ENCODE measurements at regions not wholly inside any gene's neighbourhood (a gene's known extent, or its start where the extent isn't known, plus 50 kb on each side); places are given as distances from the start of the nearest gene placed in this dataset.

DNA sequence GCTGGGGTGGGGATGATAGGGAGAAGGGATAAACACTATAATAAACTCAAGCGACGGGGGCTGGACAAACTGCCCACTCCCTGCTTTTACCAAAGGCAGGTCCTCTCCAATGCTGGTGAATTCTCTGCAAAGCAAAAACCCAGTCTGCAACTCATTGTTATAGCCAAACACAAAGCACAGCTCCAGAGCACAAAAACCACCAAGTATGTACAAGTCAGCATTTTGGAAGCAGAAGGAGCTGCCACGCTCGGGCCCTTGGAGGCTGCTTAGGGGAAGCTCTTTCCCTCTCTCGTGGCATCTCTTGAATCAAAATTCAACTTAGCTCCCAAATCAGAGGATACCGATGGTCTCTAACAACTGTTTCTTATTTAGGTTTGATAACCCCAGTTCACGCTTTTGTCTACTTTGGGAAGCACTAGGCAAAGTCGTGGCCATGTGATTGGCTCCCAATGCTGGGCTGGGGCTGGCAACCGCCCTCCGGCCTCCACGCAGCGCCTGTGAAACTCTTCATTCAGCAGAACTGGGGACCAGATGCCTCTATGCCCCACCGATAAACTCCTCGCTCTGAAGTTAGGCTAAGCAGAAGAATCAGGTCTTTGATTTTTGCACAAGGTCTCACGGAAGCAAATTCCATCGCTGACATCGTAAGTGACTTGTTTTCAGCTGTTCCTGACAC lies 158.5 kb upstream of the FOXN3 start:
- intact Hi-C loops (cut with DNase I), result no loop called here
- 62% methylated on average over 17 of the region's 17 CpGs for WGBS
- Histone ChIP-seq H3K9me3 (no peaks in the 10 kb centered on the region), H3K27ac (replicated peaks in 1 of 4) (peak overlapping the region; percentile 22 to 70 (median 52)), H3K4me3 (peak overlapping the region in 3 of 4 donors; percentile 2 to 27 (median 23)), H3K4me1 (peaks cover 31 to 71% (median 60%) of the 10 kb centered on the region in 4 donors), H3K27me3 (no peaks in the 10 kb centered on the region), H3K36me3 (peaks cover 0 to 3% (median 0%) of the 10 kb centered on the region in 4 donors)
- no peak for DNase-seq (ENCODE audit: extremely low spot score)
- TF ChIP-seq, protein P1, sequence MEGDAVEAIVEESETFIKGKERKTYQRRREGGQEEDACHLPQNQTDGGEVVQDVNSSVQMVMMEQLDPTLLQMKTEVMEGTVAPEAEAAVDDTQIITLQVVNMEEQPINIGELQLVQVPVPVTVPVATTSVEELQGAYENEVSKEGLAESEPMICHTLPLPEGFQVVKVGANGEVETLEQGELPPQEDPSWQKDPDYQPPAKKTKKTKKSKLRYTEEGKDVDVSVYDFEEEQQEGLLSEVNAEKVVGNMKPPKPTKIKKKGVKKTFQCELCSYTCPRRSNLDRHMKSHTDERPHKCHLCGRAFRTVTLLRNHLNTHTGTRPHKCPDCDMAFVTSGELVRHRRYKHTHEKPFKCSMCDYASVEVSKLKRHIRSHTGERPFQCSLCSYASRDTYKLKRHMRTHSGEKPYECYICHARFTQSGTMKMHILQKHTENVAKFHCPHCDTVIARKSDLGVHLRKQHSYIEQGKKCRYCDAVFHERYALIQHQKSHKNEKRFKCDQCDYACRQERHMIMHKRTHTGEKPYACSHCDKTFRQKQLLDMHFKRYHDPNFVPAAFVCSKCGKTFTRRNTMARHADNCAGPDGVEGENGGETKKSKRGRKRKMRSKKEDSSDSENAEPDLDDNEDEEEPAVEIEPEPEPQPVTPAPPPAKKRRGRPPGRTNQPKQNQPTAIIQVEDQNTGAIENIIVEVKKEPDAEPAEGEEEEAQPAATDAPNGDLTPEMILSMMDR (IDR thresholded peaks at IDR 0.05), result no peak
- TF ChIP-seq POLR2AphosphoS5 (IDR thresholded peaks at IDR 0.05) (no peak), POLR2A (IDR thresholded peaks at IDR 0.05; ENCODE audit: low read depth) (no peak), EP300 (IDR thresholded peaks at IDR 0.05) (no peak)

GRCh38 chr14:89574420-89574819 lies 157.4 kb upstream of the FOXN3 start:
- Histone ChIP-seq H3K27ac (replicated peaks in 1 of 4) (peak overlapping the region in 1 of 4 donors; percentile 40), H3K36me3 (no peaks in the 10 kb centered on the region), H3K4me1 (peaks cover 31 to 71% (median 60%) of the 10 kb centered on the region in 4 donors), H3K27me3 (no peaks in the 10 kb centered on the region), H3K9me3 (no peaks in the 10 kb centered on the region), H3K4me3 (no peak overlapping the region)
- intact Hi-C loops (cut with DNase I), result no loop called here
- TF ChIP-seq, protein P1 (IDR thresholded peaks at IDR 0.05), result no peak
- TF ChIP-seq POLR2AphosphoS5 (IDR thresholded peaks at IDR 0.05) (no peak), EP300 (IDR thresholded peaks at IDR 0.05) (no peak), POLR2A (IDR thresholded peaks at IDR 0.05; ENCODE audit: low read depth) (no peak)
- no peak for DNase-seq (ENCODE audit: extremely low spot score)
- WGBS, result 83% methylated on average over 4 of the region's 4 CpGs

GRCh38 chr14:89573399-89573657 lies 156.3 kb upstream of the FOXN3 start:
- H3K4me3 ChIP-seq, result no peak overlapping the region
- no peak overlapping the region for H3K27ac ChIP-seq (replicated peaks in 1 of 4)
- no peaks in the 10 kb centered on the region for H3K9me3 ChIP-seq
- H3K4me1 ChIP-seq, result peaks cover 31 to 69% (median 55%) of the 10 kb centered on the region in 4 donors
- TF ChIP-seq POLR2A (IDR thresholded peaks at IDR 0.05; ENCODE audit: low read depth) (no peak), EP300 (IDR thresholded peaks at IDR 0.05) (no peak), POLR2AphosphoS5 (IDR thresholded peaks at IDR 0.05) (no peak)
- TF ChIP-seq, protein P1 (IDR thresholded peaks at IDR 0.05), result no peak
- DNase-seq (ENCODE audit: extremely low spot score), result no peak
- 79% methylated on average over 3 of the region's 3 CpGs for WGBS
- H3K36me3 ChIP-seq, result no peaks in the 10 kb centered on the region
- no peaks in the 10 kb centered on the region for H3K27me3 ChIP-seq
- intact Hi-C loops (cut with DNase I), result no loop called here

DNA sequence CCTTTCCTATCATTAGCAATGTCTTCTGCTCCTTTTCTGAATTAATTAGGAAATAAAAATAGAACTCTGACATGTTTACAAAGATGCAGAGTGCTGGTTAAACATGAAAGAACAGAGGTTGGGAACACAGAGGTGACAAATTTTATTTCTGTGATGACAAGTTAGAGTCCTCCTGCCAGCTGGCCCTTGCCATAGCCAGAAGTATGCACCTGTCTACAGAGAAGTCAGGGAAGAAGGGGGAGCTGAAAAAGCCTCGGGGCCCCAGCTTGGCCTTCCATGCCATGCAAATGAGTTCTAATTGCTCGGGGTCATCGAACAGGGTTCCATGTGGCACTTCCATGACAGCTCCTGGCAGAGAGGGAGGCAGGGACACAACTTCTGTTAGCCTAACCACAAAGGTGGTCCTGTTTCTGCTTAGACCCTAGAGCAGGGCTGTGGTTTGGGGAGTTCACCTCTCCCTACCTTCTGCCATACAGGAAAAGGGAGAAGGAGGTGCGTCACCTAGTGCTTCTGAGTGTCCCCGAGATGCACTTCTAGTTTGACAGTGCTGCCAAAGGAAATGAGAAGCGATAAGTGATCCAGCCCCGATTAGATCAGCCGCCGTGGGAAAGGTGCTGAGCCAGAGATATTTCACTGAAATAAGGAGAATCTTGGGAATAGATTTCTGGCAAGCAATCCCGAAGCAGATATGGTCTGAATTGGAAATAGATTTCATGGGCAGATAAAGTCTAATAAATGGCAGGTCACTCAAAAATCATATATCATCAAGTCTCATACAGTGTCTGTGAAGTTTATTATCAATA lies 155.8 kb upstream of the FOXN3 start:
- DNase-seq (ENCODE audit: extremely low spot score), result no peak
- Histone ChIP-seq H3K4me3 (no peak overlapping the region), H3K9me3 (no peaks in the 10 kb centered on the region), H3K36me3 (no peaks in the 10 kb centered on the region), H3K27ac (replicated peaks in 1 of 4) (no peak overlapping the region), H3K4me1 (peaks cover 31 to 63% (median 52%) of the 10 kb centered on the region in 4 donors), H3K27me3 (no peaks in the 10 kb centered on the region)
- intact Hi-C loops (cut with DNase I), result no loop called here
- 55% methylated on average over 10 of the region's 10 CpGs for WGBS
- TF ChIP-seq, protein P1 (IDR thresholded peaks at IDR 0.05), result no peak
- no peak for TF ChIP-seq EP300 (IDR thresholded peaks at IDR 0.05)
- no peak for TF ChIP-seq POLR2A (IDR thresholded peaks at IDR 0.05; ENCODE audit: low read depth)
- TF ChIP-seq POLR2AphosphoS5 (IDR thresholded peaks at IDR 0.05), result no peak

Measured in esophagus muscularis mucosa (tissue), 4 donors.